Loucy (cell line): ENCODE measurements at regions not wholly inside any gene's neighbourhood (a gene's known extent, or its start where the extent isn't known, plus 50 kb on each side); places are given as distances from the start of the nearest gene placed in this dataset.

Source experiments
- H2AFZ ChIP-seq: fragments of 200-600 bp; sonication (generic); 2 replicates; pipeline ENCODE4 v1.6.0; 2016; ENCODE audit warnings: antibody characterized with exemption, mild to moderate bottlenecking, low read length, moderate library complexity
- H3F3A ChIP-seq: fragments of 200-600 bp; 2 replicates; pipeline ENCODE4 v1.6.0; 2016; ENCODE audit warnings: antibody characterized with exemption, low read depth, mild to moderate bottlenecking
- H3K27me3 ChIP-seq: fragments of 200-600 bp; sonication (generic); 2 replicates; pipeline ENCODE4 v1.6.1; 2014; ENCODE audit warnings: low read length, mild to moderate bottlenecking; ENCODE audit not compliant: insufficient read depth, poor library complexity, severe bottlenecking
- H3K36me3 ChIP-seq: fragments of 200-600 bp; sonication (generic); 2 replicates; pipeline ENCODE4 v1.6.1; 2016; ENCODE audit warnings: low read length; ENCODE audit not compliant: insufficient read depth
- H3K4me1 ChIP-seq: fragments of 200-600 bp; sonication (generic); 2 replicates; pipeline ENCODE4 v1.5.1; 2014; ENCODE audit warnings: low read length, mild to moderate bottlenecking; ENCODE audit not compliant: insufficient read depth, poor library complexity, severe bottlenecking
- H3K4me2 ChIP-seq: fragments of 200-600 bp; sonication (generic); 2 replicates; pipeline ENCODE4 v1.6.0; 2014; ENCODE audit warnings: antibody characterized with exemption, low read length, low read depth, mild to moderate bottlenecking; ENCODE audit not compliant: poor library complexity, severe bottlenecking
- H3K4me3 ChIP-seq: fragments of 200-600 bp; sonication (generic); 2 replicates; pipeline ENCODE4 v1.5.1; 2014; ENCODE audit warnings: low read length, mild to moderate bottlenecking, mixed read lengths; ENCODE audit not compliant: poor library complexity, severe bottlenecking
- H3K79me2 ChIP-seq: fragments of 200-600 bp; sonication (generic); 2 replicates; pipeline ENCODE4 v1.6.1; 2014; ENCODE audit warnings: low read length; ENCODE audit not compliant: insufficient read depth
- H3K9ac ChIP-seq: fragments of 200-600 bp; sonication (generic); 2 replicates; pipeline ENCODE4 v1.6.0; 2014; ENCODE audit warnings: mild to moderate bottlenecking, low read depth, low read length, moderate library complexity; ENCODE audit not compliant: poor library complexity, severe bottlenecking
- H3K9me2 ChIP-seq: fragments of 200-600 bp; sonication (generic); replicated peaks from 2 replicates; pipeline ENCODE4 v1.6.1; 2016; ENCODE audit warnings: low read depth, low read length, mixed read lengths
- H3K9me3 ChIP-seq: fragments of 200-600 bp; sonication (generic); 2 replicates; pipeline ENCODE4 v1.6.1; 2014; ENCODE audit warnings: mild to moderate bottlenecking, antibody characterized with exemption, low read length, low read depth; ENCODE audit not compliant: insufficient read depth
- H4K20me1 ChIP-seq: fragments of 200-600 bp; sonication (generic); 2 replicates; pipeline ENCODE4 v1.6.0; 2014; ENCODE audit warnings: antibody characterized with exemption, low read length, mild to moderate bottlenecking; ENCODE audit not compliant: insufficient read depth, poor library complexity, severe bottlenecking
- EZH2phosphoT487 ChIP-seq: fragments of 200-600 bp; IDR thresholded peaks from 2 replicates; pipeline ENCODE4 v1.6.1; 2018; ENCODE audit warnings: antibody characterized with exemption, mild to moderate bottlenecking, moderate library complexity, borderline replicate concordance
- TF ChIP-seq, protein P1 (sequence below): fragments of 200-600 bp; sonication (generic); conservative IDR thresholded peaks from 2 replicates; pipeline ENCODE4 v1.5.1; 2014; ENCODE audit warnings: mild to moderate bottlenecking, antibody characterized with exemption, low read length

DNA sequence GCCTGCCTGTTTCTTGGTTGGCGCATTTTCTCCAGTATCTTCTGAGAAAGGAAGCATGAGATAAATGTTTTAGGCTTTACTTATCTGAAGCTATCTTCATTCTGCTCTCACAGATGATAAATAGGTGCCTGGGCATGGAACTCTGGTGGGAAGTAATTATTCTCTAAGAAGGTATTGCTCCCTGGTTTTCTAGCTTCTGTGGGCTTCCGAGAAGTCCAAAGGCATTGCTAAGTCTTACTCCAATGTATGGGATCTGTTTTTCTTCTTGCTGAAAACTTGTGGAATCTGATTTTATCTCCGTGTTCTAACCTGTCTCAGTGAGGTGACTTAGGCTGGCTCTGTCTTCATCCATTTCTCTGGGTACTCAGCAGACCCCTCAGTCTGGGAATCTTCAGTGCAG is 224.4 kb upstream of the HS6ST1 start:
- Histone ChIP-seq H3K4me3 (no peak overlapping the region), H3K27me3 (no peaks in the 10 kb centered on the region), H3K9me3 (no peaks in the 10 kb centered on the region), H3F3A (no peaks in the 10 kb centered on the region), H3K9ac (no peak overlapping the region), H3K36me3 (no peaks in the 10 kb centered on the region), H3K4me2 (no peak overlapping the region), H3K4me1 (peaks cover 5% of the 10 kb centered on the region), H3K9me2 (no peaks in the 10 kb centered on the region), H3K79me2 (no peaks in the 10 kb centered on the region), H2AFZ (no peak overlapping the region), H4K20me1 (no peaks in the 10 kb centered on the region)
- no peak for TF ChIP-seq EZH2phosphoT487
- TF ChIP-seq, protein P1, sequence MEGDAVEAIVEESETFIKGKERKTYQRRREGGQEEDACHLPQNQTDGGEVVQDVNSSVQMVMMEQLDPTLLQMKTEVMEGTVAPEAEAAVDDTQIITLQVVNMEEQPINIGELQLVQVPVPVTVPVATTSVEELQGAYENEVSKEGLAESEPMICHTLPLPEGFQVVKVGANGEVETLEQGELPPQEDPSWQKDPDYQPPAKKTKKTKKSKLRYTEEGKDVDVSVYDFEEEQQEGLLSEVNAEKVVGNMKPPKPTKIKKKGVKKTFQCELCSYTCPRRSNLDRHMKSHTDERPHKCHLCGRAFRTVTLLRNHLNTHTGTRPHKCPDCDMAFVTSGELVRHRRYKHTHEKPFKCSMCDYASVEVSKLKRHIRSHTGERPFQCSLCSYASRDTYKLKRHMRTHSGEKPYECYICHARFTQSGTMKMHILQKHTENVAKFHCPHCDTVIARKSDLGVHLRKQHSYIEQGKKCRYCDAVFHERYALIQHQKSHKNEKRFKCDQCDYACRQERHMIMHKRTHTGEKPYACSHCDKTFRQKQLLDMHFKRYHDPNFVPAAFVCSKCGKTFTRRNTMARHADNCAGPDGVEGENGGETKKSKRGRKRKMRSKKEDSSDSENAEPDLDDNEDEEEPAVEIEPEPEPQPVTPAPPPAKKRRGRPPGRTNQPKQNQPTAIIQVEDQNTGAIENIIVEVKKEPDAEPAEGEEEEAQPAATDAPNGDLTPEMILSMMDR: no peak

DNA sequence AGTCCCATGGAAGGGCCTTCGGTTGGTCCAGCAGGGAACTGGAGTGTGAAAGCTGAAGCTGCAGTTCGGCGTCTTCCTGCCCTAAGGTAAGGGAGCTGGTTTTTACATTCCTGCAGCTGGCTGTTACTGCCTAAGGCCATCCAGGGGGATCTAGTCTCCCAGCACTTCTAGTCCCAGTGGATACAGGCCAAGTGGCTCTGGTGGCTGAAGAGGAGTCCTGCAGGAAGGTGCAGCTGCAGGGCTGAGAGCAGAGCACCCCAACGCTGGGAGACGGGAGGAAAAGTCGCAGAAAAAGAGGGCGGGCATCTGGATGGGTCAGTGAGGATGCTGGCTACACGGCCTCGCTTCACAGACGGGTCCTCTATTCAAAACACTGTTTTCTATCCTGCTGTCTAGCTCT is 225.0 kb upstream of the HS6ST1 start:
- Histone ChIP-seq H3K4me2 (no peak overlapping the region), H3F3A (no peaks in the 10 kb centered on the region), H3K79me2 (no peaks in the 10 kb centered on the region), H3K9ac (no peak overlapping the region), H3K27me3 (no peaks in the 10 kb centered on the region), H3K4me1 (no peaks in the 10 kb centered on the region), H4K20me1 (no peaks in the 10 kb centered on the region), H3K4me3 (no peak overlapping the region), H2AFZ (no peak overlapping the region), H3K36me3 (no peaks in the 10 kb centered on the region), H3K9me2 (no peaks in the 10 kb centered on the region), H3K9me3 (no peaks in the 10 kb centered on the region)
- TF ChIP-seq EZH2phosphoT487: no peak
- TF ChIP-seq, protein P1: no peak

DNA sequence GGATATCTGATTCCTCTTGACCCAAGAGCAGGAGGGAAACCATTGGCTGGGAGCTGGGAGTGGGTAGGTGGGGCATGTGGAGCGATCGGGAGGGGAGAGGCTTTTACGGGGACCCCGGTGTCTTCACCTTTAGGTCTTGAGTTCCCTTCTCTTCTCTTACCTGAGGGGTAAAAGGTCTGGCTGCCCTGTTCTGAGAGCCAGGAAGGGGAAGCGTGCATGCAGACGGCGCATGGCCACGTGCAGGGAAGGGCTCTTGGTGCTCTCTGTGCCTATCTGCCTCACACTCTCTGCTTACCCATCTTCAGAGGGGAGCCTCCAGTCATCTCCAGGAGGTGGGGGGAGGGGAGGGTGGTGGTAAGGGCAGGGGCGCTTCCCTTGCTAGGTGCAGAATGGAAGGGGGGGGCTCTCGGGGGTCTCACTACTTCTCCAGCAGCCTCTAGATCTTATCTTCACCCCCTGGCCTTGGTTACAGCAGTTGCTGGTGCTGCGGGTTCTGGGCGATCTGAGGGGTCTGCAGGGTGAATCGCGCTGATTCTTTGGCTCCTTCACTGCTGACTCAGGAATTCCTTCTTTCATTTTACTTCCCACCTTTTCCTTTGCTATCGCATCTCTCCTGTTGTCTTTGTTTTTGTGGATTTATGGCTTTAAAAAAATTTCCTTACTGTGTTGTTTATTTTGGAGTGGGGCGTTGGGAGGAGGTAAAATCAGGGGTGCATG is 225.8 kb upstream of the HS6ST1 start:
- no peaks in the 10 kb centered on the region for H3F3A ChIP-seq
- no peak overlapping the region for H2AFZ ChIP-seq
- no peaks in the 10 kb centered on the region for H3K36me3 ChIP-seq
- TF ChIP-seq, protein P1: no peak
- TF ChIP-seq EZH2phosphoT487: no peak
- H3K4me2 ChIP-seq: no peak overlapping the region
- no peaks in the 10 kb centered on the region for H3K4me1 ChIP-seq
- H3K9me3 ChIP-seq: no peaks in the 10 kb centered on the region
- no peaks in the 10 kb centered on the region for H4K20me1 ChIP-seq
- no peaks in the 10 kb centered on the region for H3K9me2 ChIP-seq
- H3K27me3 ChIP-seq: no peaks in the 10 kb centered on the region
- no peak overlapping the region for H3K4me3 ChIP-seq
- H3K9ac ChIP-seq: no peak overlapping the region
- no peaks in the 10 kb centered on the region for H3K79me2 ChIP-seq
